Esophagus squamous epithelium (tissue), 5 donors: ENCODE measurements at regions not wholly inside any gene's neighbourhood (a gene's known extent, or its start where the extent isn't known, plus 50 kb on each side); places are given as distances from the start of the nearest gene placed in this dataset.
"Not testable (repeated sequence)": the region's sequence is repeated elsewhere in the genome, so short reads cannot be mapped to it uniquely, and the experiment has no call there.

ENCODE experiments used
- DNase-seq: peaks from one replicate; lab custom pipeline; 2025; lab: John Stamatoyannopoulos, UW
- H3K27ac ChIP-seq, 4 donors: fragments of 200-600 bp; sonication (generic); one replicate each; pipeline ENCODE4 v1.5.1; 2016 to 2019; ENCODE audit warnings: mild to moderate bottlenecking in 1 of 4
- H3K27me3 ChIP-seq, 4 donors: fragments of 200-600 bp; sonication (generic); 1 replicate in 3 of 4; 2 replicates in 1 of 4; pipeline versions ENCODE4 v1.5.1 to v1.6.0; 2017 to 2021; ENCODE audit warnings: antibody characterized with exemption in 1 of 4
- H3K36me3 ChIP-seq, 3 donors: fragments of 200-600 bp; sonication (generic); one replicate each; pipeline ENCODE4 v1.5.1; 2016 to 2019
- H3K4me1 ChIP-seq, 3 donors: fragments of 200-600 bp; sonication (generic); one replicate each; pipeline ENCODE4 v1.5.1; 2017 to 2019
- H3K4me3 ChIP-seq, 4 donors: fragments of 200-600 bp; sonication (generic); 1 replicate in 3 of 4; 2 replicates in 1 of 4; pipeline ENCODE4 v1.5.1; 2016 to 2019; ENCODE audit warnings: mild to moderate bottlenecking in 2 of 4, moderate library complexity in 1 of 4
- H3K9me3 ChIP-seq, 3 donors: fragments of 200-600 bp; sonication (generic); one replicate each; pipeline ENCODE4 v1.5.1; 2016 to 2019
- POLR2A ChIP-seq, 4 donors: fragments of 450-650 bp; IDR thresholded peaks; one replicate each; pipeline ENCODE4 v1.6.1; 2017; ENCODE audit warnings: antibody characterized with exemption in 4 of 4, mild to moderate bottlenecking in 4 of 4, moderate library complexity in 3 of 4
- WGBS, 2 donors: methylation state at CpG; one replicate each; pipeline ENCODE4 v1.1.5; 2018; 5-methylcytosine and 5-hydroxymethylcytosine counted together
- intact Hi-C: fragments of 100-400 bp; cut with DNase I; formaldehyde crosslinking; loops from one replicate; pipeline ENCODE4 v1.15.0; 2022
- TF ChIP-seq, protein P1 (sequence below), 6 experiments: fragments of 450-650 bp in 4 of 6; fragments of 200-600 bp in 2 of 6; sonication (generic) in 2 of 6; IDR thresholded peaks; one replicate each; pipeline ENCODE4 v1.5.1; 2016 to 2019; ENCODE audit warnings: antibody characterized with exemption in 6 of 6, mild to moderate bottlenecking in 4 of 6, moderate library complexity in 4 of 6
- donor health status: DM: yes; HTN: yes; CAD: no.

DNA sequence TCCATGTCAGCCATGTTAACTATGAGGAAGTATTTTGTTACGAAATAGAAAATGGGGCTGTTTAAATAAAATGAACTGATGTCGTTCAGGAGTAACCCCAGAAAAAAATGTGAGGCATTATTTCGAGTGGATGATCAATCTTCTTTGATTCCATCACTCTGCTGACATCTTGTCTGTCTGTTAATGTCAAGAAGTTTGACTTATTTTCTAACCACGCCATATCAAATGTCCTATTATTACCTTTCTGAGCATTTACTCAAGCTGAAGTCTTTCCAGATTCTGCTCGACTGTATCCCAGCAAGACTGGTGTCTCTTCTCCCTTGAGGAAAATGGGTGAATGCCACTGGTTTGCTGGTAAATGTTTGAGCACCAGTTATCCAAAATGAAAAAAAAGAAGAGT is 672.9 kb upstream of the SOX11 start:
- peaks cover 0 to 20% (median 11%) of the 10 kb centered on the region in 3 donors for H3K9me3 ChIP-seq
- intact Hi-C loops, result no loop called here
- no peak overlapping the region for H3K27ac ChIP-seq

DNA sequence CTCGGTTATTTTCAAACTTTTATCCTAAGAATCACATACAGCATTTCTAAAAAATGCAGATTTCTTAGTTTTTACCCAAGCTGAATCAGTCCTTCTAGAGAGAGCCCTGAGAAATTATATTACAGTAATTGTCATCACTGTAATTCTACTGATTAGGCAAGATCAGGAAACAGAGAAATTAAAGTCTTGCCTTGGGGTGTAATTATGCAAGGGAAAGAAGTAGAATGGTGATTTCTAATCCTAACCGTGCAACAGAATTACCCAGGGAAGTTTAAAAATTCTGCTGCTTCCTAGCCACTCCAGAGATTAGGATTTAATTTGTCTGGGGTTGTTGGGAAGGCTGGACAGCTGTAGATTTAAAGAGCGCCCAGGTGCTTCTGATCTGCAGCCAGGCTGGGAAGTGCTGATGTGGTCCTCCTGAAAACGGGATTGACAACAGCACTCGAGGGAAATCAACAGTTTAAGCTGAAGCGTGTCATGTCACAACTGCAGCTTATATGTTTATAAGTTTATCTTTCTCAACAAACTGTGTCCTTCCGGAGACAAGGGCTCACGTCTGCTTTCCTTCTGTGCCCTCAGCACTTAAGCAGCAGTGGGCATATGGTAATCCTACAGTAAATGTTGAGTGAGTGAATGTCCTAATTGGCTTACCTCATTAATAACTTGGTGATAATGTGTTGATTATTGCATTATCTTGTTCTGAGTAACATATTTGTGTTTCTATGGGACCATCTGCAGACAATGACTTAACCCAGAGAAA is 671.9 kb upstream of the SOX11 start:
- DNase-seq, result no peak
- Histone ChIP-seq H3K36me3 (no peaks in the 10 kb centered on the region), H3K27ac (no peak overlapping the region), H3K9me3 (peaks cover 0 to 24% (median 11%) of the 10 kb centered on the region in 3 donors), H3K4me3 (no peak overlapping the region), H3K27me3 (no peaks in the 10 kb centered on the region), H3K4me1 (no peaks in the 10 kb centered on the region)
- intact Hi-C loops, result no loop called here
- TF ChIP-seq, protein P1, sequence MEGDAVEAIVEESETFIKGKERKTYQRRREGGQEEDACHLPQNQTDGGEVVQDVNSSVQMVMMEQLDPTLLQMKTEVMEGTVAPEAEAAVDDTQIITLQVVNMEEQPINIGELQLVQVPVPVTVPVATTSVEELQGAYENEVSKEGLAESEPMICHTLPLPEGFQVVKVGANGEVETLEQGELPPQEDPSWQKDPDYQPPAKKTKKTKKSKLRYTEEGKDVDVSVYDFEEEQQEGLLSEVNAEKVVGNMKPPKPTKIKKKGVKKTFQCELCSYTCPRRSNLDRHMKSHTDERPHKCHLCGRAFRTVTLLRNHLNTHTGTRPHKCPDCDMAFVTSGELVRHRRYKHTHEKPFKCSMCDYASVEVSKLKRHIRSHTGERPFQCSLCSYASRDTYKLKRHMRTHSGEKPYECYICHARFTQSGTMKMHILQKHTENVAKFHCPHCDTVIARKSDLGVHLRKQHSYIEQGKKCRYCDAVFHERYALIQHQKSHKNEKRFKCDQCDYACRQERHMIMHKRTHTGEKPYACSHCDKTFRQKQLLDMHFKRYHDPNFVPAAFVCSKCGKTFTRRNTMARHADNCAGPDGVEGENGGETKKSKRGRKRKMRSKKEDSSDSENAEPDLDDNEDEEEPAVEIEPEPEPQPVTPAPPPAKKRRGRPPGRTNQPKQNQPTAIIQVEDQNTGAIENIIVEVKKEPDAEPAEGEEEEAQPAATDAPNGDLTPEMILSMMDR (IDR thresholded peaks at IDR 0.05), result no peak
- TF ChIP-seq POLR2A (IDR thresholded peaks at IDR 0.05), result no peak
- WGBS, 2 donors, result 51 to 70% methylated on average over 8 of the region's 8 CpGs

More for the DNA sequence above, 672.9 kb upstream of the SOX11 start:
- WGBS, 2 donors, result 63 to 72% methylated on average over 5 of the region's 5 CpGs
- no peak for TF ChIP-seq POLR2A (IDR thresholded peaks at IDR 0.05)
- TF ChIP-seq, protein P1 (IDR thresholded peaks at IDR 0.05), result no peak
- Histone ChIP-seq H3K4me1 (no peaks in the 10 kb centered on the region), H3K4me3 (no peak overlapping the region), H3K27me3 (no peaks in the 10 kb centered on the region), H3K36me3 (no peaks in the 10 kb centered on the region)
- no peak for DNase-seq

DNA sequence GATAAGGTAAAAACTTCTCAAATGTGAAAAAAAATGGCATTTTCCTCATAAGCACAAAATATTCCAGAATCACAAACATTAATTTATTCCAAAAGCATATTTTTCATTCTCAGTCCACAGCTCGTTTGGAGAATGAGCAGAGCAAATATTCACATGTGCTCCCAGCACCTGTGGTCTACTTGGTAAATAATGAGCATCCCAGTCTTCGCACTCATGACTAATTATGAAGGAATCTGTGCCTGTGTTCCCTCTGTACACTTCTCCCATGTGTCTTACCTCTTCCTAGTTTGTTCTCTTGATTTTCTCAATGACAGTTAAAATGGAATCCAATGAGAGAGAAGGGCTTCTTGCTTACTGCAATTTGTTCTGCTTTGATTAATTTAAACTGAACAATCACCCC is 671.0 kb upstream of the SOX11 start:
- 43 to 44% methylated on average over 2 of the region's 2 CpGs for WGBS, 2 donors
- Histone ChIP-seq H3K4me3 (no peak overlapping the region), H3K9me3 (peaks cover 0 to 24% (median 11%) of the 10 kb centered on the region in 3 donors), H3K27me3 (no peaks in the 10 kb centered on the region), H3K36me3 (no peaks in the 10 kb centered on the region), H3K27ac (no peak overlapping the region), H3K4me1 (no peaks in the 10 kb centered on the region)
- intact Hi-C loops, result no loop called here
- DNase-seq, result no peak
- TF ChIP-seq POLR2A (IDR thresholded peaks at IDR 0.05), result no peak
- TF ChIP-seq, protein P1 (IDR thresholded peaks at IDR 0.05), result no peak

DNA sequence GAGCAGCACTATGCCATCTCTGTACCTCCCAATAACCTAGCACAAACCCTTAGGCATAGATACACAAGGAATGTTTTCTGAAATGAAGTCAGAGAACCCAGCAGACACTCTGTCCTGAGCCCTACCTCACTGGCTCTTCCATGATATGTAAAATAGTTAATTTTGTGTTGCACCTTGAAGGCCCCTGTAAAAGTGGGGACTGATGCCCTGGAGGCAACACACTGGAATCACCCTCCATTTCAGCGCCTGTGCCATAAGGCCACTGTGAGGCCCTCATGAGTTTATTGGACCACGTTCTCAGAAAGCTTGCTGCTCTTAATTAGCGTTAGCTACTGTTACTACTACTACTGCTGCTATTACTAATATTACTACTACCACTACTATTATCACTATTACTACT is 670.1 kb upstream of the SOX11 start:
- TF ChIP-seq POLR2A (IDR thresholded peaks at IDR 0.05), result no peak
- TF ChIP-seq, protein P1 (IDR thresholded peaks at IDR 0.05), result no peak
- DNase-seq, result no peak
- intact Hi-C loops, result no loop called here
- WGBS, 2 donors, result 90 to 100% methylated on average over 3 of the region's 3 CpGs
- Histone ChIP-seq H3K9me3 (peaks cover 0 to 24% (median 11%) of the 10 kb centered on the region in 3 donors), H3K4me3 (no peak overlapping the region), H3K36me3 (no peaks in the 10 kb centered on the region), H3K27me3 (no peaks in the 10 kb centered on the region), H3K4me1 (no peaks in the 10 kb centered on the region), H3K27ac (no peak overlapping the region)

DNA sequence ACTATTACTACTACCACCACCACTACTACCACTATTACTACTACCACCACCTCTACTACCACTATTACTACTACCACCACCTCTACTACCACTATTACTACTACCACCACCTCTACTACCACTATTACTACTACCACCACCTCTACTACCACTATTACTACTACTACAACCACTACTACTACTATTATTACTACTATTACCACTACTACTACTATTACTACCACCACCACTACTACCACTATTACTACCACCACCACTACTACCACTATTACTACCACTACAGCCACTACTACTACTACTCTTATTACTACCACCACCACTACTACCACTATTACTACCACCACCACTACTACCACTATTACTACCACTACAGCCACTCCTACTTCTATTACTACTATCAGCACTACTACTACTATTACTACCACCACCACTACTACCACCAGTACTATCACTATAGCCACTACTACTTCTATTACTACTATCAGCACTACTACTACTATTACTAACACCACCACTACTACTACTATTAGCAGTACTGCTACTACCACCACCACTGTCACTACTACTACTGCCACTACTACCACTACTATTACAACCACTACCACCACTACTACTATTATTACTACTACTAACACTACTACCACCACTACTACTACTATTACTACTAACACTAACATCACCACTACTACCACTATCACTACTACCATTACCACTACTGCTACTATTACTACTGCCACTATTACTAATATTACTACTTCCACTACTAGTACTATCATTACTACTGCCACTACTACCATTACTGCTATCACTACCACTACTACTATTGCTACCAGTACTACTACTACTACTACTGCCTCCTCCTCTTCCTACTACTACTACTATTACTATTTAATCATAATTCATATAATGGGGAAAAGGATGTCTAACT is 669.2 kb upstream of the SOX11 start:
- H3K4me3 ChIP-seq, intact Hi-C loops, H3K36me3 ChIP-seq, DNase-seq, H3K27me3 ChIP-seq, H3K27ac ChIP-seq, H3K4me1 ChIP-seq: not testable (repeated sequence)
- peaks cover 0 to 24% (median 11%) of the 10 kb centered on the region in 3 donors for H3K9me3 ChIP-seq
